HL-60/S4 treated with phorbol 12-myristate 13-acetate at 8.2 ng/mL for 4 days and 3 days (cell line): ENCODE measurements at regions not wholly inside any gene's neighbourhood (a gene's known extent, or its start where the extent isn't known, plus 50 kb on each side); places are given as distances from the start of the nearest gene placed in this dataset.
"Not testable (repeated sequence)": the region's sequence is repeated elsewhere in the genome, so short reads cannot be mapped to it uniquely, and the experiment has no call there.

Source experiments
- in situ Hi-C: fragments of 300-500 bp; cut with MboI; formaldehyde crosslinking; loops from 2 replicates; pipeline ENCODE4 v1.15.0; 2022; ENCODE audit warnings: low sequenced_read_pairs

DNA sequence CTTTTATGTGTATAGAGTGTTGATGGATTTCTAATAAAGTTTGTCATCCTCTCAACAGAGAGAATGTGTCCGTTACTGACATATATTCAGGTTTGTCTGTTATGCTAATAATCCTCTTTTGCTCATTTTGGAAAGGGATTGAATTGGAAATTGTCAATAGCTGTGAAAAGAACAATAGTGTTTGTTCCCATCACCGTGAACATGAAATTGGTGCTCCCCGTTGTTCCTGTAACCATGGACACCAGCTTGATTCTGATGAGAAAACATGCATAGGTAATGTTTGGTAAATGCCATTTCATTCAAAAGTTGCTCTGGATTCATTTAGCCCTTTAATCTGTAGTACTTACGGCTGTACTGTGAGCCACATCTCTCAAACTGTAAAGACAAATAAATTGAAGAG is 707.0 kb upstream of the GOLIM4 start:
- in situ Hi-C loops, result no loop called here

DNA sequence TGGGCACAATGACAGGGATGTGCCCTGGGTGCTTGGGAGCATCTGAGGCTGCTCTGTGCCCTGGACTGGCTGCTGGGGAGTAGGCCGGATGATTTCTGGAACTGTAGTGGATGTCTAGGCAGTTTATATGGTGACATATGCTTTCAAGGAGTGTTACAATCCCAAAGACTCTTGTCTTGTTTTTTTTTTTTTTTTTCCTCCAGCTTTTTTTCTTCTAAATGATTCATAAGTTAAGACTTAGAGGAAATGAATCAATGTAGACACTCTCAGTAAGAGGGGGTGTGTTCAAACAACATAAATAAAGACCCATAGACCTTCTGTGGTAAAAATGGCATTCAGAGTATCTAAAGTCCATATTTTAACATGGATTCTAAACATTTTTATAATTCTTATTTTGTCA is 706.1 kb upstream of the GOLIM4 start:
- in situ Hi-C loops, result no loop called here

DNA sequence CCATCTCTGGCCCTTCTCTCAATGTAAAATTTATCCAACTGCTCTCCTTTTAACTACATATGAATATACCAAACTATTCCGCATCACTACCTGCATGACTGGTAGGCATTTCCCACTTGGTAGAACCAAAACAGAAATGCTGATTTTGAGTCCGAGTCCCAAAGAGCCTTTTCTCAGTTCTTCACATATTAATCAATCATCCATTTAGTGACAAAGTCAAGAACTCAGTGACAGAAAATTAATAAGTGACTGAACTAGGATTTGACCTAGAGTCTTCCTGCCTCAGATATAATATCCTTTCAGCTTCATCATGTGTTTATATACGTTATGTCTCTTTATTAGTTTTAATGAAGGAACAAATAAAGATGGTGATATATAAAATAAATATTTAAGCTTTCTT is 700.6 kb upstream of the GOLIM4 start:
- in situ Hi-C loops, result no loop called here

DNA sequence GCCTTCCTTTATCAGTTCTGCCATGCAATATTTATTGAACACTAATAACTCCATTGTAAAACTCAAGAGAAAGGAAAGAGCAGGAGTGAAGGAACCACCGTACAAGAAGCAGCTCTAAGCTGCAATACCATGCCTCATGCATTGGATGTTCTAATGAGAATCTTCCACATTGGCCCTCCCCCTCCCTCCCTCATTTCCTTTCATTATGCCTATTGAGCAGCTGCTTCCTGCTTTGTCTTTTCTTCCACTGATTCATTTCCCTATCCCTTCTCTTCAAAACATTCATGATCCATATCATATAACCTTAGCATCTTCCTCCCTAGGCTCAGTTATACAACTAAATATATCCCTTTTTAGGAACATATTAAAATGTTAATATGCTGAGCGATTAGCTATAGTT is 698.7 kb upstream of the GOLIM4 start:
- in situ Hi-C loops, result no loop called here

DNA sequence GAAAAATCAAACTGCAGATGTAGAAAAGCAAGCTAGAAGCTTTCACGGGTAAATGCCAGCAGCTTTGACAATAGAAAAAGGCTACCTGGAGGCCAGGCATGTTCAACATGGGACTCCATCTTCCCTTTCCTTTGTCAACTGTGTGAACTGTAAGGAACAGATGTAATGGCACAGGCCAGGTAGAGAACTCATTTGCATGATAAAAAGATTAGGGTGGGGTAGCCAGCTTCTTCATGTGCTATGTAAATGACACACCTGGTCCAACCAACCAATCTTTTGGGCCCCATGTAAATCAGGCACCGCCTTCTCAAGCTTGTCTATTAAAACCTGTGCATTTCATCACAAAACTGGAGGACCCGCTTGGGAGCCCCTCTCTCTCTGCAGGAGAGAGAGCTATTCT is 686.5 kb upstream of the GOLIM4 start:
- in situ Hi-C loops, result no loop called here

DNA sequence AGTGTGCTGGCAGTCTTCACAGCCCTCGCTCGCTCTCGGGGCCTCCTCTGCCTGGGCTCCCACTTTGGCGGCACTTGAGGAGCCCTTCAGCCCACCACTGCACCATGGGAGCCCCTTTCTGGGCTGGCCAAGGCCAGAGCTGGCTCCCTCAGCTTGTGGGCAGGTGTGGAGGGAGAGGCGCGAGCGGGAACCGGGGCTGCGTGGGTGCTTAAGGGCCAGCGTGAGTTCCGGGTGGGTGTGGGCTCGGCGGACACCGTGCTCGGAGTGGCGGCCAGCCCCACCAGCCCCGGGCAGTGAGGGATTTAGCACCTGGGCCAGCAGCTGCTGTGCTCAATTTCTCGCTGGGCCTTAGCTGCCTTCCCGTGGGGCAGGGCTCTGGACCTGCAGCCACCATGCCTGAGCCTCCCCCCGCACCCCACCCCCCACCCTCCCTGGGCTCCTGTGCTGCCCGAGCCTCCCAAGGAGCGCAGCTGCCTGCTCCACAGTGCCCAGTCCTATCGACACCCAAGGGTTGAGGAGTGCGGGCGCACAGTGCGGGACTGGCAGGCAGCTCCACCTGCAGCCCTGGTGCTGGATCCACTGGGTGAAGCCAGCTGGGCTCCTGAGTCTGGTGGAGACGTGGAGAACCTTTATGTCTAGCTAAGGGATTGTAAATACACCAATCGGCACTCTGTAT is 684.4 kb upstream of the GOLIM4 start:
- in situ Hi-C loops, result not testable (repeated sequence)

DNA sequence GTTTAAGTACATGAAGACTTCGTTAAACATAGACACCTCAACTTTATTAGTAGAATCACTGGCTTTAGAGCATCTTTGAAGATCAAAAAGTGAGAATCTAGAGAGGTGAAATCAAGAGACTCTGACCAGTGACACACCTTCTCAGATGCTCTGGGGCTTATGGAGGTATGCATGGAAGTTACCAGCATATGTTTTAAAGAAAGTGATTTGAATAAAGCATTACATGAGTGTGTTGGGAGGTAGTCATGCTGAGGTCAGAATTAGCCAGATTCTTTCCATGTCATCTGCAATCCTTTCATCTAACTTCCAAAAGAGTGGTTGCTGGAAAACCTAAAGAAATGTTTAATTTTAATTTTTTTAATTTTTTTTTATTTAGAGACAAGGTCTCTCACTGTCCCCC is 658.0 kb upstream of the GOLIM4 start:
- in situ Hi-C loops, result no loop called here

DNA sequence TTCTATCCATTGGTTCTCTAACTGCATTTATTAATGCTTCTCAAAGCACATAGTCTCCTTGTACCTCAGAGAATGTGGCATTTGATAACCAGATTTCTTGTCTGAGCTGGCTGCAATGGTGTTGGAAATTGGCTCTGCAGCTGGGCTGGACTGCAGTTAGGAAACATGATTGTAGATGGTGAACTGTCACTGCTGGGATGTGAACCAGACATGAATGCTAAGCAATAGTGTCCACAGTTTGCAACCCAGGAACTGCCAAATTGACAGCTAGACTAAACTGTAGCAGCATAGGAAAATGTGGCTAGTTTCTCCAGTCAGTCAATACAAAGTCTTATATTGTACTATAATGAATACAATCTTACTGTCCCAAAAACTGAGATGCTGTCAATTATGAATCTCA is 656.6 kb upstream of the GOLIM4 start:
- in situ Hi-C loops, result no loop called here

DNA sequence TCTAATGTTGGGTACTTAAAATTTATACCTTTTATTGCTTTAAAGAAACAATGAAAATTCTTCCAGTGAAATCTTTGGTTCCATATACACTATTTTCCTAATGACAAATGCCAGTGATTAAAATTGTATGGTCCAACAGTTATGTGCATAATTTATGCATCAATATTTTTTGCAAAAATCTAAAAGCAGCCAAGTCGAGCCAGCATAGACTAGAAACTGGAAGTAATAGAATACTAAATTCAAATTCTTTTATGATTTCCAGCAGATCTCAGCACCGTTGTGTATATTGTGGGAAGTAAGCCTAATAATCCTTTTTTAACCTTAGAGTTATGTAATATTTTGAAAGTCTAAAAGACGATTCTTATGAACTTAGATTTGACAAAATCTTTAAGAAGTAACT is 652.0 kb upstream of the GOLIM4 start:
- in situ Hi-C loops, result no loop called here

DNA sequence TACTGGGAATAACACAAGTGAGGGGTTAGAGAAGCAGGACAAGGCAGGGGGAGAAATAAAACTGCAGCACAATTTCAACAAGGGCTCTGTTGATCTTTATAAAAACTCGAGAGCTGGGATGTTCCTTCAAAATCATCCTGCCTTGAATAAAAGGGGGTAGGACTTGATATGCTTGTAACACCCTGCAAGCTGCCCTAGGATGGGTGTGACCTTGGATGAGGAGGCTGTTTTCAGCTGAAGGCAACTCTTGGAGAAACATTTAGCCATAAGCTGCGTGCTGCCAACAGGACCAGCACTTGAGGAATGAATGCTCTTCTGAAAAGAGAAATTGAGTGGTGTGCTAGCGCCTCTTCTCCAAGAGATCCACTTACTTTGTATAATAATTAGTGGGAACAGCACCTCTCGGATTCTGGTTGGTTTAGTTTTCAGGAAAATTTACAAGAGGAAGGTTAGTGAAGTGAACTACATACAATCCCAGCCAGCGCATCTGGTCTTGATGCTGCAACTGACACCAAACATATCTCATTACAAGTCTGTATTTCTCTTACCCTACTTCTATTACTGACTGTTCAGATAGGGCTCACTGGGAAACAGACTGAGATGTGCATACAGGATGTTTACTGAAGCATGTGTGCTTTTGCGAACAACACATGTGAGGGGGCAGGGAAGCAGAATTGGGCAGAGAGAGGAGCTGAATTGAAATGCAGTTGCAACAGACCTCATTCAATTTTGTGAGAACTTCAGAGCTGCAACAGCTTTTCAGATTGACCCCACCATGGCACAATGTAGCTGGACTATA is 643.0 kb upstream of the GOLIM4 start:
- in situ Hi-C loops, result no loop called here

DNA sequence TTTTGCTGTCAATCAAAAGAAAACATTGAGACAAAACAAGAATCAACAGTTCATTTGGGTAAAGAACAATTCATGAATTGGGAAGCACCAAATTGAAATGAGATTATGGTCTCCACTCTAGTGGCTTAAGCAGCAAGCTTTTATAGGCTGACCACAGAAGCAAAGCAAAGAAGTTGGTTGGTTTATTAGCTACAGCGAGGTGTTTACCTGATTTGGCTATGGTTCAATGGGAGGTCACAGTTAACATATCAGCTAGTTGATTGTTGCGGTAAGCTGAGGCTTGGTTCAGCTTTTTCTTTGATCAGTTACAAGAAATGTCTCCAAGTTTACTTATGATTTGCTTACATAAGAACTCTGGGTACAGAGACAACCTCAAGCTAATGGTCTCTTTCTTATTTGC is 640.5 kb upstream of the GOLIM4 start:
- in situ Hi-C loops, result no loop called here

DNA sequence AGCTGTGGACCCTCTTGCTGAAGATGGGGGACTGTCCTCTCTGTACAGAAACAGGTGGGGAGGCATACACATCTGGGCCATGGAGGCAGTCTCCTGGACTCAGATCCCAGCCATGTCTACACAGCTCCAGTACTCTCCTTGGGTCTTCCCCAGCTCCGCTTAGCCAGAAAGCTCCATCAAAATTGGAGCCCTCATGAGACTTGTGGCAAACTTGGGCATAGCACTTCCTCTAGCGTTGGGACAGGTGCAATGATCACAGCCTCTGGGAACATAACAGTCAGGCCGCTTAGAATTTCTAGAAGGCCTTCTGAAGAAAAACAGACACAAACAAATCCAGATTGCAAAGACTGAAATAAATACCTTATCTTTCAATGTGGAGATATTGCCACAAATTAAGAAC is 634.3 kb upstream of the GOLIM4 start:
- in situ Hi-C loops, result no loop called here

DNA sequence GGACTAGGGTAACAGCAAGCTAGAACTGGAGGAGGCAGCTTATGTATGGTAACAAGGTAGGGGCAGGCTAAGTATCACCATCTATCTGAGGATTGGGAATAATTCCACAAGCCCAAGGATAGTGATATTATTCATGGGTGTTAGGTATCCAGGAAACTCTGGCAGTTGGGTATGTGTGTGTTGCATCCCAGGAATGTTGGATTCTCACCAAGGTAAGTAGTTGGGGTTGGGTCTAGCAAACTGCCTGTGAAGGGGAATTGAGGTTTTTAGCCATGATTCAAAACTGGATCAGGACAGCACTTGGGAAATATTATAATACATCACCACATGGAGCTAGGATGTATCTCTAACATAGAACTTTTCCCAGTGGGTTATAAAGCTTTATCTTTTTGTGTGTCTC is 626.4 kb upstream of the GOLIM4 start:
- in situ Hi-C loops, result no loop called here

DNA sequence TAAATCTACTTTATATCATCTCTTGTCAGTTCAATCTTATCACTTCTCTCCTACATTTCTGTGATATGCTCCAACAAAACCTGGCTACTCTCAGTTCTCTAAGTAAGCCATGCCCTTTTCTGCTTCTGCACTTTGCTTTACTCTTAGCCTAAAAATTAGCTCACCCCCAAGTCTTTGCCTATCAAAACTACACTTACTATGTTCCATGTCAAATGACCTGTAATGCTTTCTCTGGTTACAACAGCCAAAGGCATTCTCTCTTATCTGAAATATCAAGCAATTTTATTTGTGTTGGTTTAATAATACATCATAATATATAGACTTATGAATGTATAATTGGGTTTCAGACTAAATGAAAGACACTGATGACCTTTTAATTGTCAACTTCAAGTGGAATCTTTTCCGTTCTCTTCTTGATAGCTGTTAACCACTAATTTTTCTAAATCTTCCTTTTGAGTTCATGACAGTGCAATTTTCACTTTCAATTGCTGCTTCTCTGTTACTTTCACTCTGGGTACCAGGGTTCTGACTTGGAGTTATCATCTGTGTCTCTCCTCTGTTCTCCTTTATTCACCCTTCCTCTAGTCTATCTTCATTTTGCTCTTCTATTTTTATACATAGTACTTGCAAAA is 619.0 kb upstream of the GOLIM4 start:
- in situ Hi-C loops, result no loop called here

DNA sequence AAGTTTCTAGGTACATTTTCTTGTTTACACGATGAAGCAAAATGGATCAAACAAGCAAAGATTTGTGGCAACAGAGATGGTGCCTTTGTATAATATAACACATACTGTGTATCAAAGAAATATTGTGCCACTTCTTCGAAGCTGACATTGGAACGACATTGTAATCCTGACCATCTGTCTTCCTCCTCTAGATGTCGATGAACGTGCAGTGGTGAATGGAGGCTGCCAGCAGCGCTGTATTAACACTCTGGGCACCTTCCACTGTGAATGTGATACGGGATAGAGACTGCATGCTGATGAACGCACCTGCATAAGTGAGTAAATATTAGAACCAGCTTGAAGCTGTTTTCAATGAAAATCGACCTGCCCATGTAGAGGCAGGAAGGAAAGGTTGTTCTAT is 613.3 kb upstream of the GOLIM4 start:
- in situ Hi-C loops, result no loop called here

DNA sequence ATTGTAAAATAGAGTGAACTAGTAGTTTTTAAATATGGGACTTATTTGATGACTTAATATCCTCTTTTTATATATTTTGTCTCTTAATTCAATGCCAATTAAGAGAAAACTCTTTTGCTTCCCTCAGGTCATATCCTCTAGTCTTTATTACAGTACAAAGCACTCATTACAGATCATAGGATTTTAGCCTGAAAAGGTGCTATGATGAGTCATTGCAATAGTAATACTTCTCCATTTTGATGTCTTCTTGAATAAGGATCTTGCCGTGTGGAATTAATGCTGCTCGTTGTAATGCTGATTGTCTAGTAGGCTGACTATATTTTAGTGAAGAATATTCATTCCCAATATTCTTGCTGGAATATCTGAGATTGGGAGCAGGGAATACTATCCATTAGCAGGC is 612.2 kb upstream of the GOLIM4 start:
- in situ Hi-C loops, result no loop called here

DNA sequence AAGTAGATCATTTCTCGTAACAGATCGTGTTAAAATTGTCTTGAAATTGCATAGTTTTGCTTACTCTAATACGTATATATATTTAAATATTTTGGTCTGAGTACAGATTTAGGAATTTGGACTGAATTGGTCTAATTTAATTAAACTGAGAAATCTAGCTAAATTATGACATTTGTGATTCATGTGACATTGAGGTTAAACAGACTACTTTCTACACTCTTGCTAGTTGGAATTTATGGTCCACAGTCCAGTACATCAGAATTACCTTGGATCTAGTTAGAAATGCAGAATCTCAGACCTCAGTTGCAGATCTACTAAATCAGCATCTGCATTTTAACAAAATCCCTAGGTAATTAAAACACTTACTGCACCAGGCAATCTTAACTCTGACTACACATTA is 609.7 kb upstream of the GOLIM4 start:
- in situ Hi-C loops, result no loop called here

DNA sequence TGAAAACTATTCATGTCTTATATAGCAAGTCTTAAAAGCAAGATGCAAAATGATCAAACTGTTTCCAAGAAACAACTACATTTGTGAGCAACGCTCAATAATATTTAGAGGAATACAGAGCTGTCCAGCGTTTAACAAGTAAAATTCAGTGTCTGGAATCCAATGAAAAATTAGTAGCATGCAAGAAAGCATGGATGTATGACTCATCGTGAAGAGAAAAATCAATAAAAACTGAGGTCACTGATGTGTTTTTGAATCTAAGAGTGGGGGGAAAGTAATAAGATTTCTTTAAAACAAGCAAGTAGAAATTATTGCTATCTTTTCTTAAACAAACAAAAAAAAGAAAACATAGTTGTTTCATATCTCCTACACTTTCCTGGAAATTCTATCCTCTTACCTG is 600.3 kb upstream of the GOLIM4 start:
- in situ Hi-C loops, result no loop called here

DNA sequence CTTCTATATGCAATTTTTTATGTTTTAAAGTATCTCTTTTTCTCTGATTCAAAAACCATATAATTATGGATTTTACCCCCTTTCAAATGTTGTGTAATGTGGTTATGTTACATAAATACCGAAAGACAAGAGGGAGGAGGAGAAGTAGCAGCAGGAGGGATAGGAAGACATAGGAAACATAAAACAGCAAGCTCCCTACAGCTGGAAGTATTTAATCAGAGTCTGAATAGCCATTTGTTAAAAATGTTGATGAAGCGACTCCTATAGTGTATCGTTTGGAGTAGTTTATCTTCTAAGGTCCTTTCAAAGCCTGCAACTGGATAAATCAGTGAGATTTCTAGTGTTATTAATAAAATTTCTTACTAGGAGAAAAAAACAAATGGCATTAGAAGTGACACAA is 598.1 kb upstream of the GOLIM4 start:
- in situ Hi-C loops, result no loop called here

DNA sequence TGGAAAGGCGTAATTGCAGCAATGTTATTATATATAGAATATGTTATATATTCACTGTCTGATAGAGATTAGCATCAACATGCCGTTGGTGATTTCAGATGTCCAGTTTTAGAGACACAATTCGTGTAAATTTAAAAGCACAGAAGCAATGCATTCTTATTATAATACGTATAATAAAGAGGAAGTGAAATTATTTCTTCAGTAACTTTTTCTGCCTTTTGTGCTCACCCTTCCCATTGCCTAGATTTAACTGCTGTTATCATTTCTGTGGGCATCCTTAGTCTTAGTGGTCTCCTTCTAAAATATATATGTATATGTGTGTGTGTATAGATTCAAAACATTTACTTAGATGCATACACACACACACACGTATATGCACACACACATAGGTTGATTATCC is 592.5 kb upstream of the GOLIM4 start:
- in situ Hi-C loops, result no loop called here

DNA sequence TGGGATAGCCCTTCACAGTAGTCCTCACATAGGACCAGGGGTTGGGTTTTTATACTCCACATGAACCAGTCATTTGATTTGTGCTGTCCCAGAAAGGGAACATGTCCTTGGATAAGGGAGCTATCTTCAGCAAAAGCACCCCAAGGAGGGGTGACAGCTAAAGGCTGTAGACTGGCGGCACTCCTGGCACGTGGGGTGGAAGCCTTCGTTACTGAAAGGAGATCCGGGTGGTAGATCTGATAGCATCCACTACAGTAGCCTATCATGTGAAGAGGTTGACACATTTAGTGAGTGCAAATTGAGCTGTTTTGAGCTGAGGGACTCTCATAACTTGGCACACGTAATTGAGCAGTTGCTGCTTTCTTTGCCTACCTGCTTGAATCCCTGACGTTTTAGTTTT is 588.8 kb upstream of the GOLIM4 start:
- in situ Hi-C loops, result no loop called here

DNA sequence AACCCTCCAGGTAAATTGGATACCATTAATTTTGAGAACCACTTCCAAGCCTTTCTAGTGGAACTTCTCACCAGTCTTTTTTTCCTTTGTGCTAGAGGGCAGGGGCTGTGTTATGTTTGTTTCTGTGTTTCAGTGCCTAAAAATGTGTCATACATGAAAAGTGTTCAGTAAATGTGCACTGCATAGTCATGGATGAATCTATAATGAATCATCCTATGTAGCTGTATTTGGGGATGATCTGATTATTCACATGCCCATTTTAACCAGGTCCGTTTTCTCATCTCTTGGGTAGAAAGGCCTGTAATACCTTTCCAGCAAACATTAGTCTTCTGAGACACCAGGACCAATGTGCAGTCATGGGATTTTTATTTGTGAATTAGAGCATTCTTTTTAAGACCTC is 583.0 kb upstream of the GOLIM4 start:
- in situ Hi-C loops, result no loop called here
